C4-2B (cell line): ENCODE measurements at regions not wholly inside any gene's neighbourhood (a gene's known extent, or its start where the extent isn't known, plus 50 kb on each side); places are given as distances from the start of the nearest gene placed in this dataset.

Experiments used
- CTCF ChIP-seq: fragments of 450-650 bp; conservative IDR thresholded peaks from 2 replicates; pipeline ENCODE4 v1.5.1; 2017; ENCODE audit warnings: mild to moderate bottlenecking
- ZFX ChIP-seq: fragments of 450-650 bp; IDR thresholded peaks from 2 replicates; pipeline ENCODE4 v1.6.1; 2017

- no peak for TF ChIP-seq CTCF
- TF ChIP-seq ZFX: no peak
Measured at GRCh38 chr2:2930841-2931240, 446.8 kb downstream of the EIPR1 start.
